ENCODE measurements at regions not wholly inside any gene's neighbourhood (a gene's known extent, or its start where the extent isn't known, plus 50 kb on each side); places are given as distances from the start of the nearest gene placed in this dataset.

DNA sequence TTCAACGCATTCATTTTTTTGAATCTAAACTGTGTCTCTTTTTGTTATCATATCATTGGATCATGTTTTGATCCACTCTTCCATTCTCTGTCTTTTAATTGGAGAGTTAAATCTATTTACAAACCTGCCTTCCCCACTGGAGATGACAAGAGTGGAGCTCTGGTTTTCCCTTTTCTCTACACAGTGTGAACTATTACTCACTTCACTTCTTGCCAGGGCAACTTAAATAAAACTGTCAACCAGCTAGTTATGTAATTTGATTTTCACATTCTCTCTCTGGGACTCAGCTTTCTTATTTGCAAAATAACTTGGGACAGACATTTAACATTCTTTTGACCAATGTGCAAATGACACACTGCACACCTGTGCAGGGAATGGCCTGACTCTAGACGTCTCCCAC is 230.8 kb upstream of the CST7 start:
- H3K4me3 ChIP-seq (ENCODE audit: low read depth, low read length): no peak overlapping the region
- TF ChIP-seq CTCF (IDR thresholded peaks at IDR 0.05; ENCODE audit: control insufficient read depth, extremely low read depth, insufficient read depth): no peak
- no peak for DNase-seq (ENCODE audit: low read depth)

DNA sequence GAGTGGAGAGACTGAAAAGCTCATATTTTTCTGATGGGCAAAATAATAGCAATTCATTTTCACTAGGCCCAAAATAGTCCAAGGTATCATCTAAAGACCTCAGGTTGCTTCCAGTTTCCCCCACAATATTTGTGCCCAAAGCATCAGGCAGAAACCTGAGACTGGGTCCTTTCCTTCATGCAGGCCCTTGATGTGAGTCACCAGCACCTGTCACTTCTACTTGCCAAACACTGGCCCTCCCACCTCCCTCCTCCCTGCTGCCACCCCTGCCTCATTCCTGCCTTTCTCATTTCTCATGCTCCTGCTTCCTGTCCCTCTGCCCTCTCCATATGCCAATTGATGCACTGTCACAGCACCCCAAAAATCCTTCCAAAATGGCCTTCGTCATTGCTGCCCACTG is 230.4 kb upstream of the CST7 start:
- H3K4me3 ChIP-seq (ENCODE audit: low read depth, low read length): no peak overlapping the region
- DNase-seq (ENCODE audit: low read depth): no peak
- no peak for TF ChIP-seq CTCF (IDR thresholded peaks at IDR 0.05; ENCODE audit: control insufficient read depth, extremely low read depth, insufficient read depth)

DNA sequence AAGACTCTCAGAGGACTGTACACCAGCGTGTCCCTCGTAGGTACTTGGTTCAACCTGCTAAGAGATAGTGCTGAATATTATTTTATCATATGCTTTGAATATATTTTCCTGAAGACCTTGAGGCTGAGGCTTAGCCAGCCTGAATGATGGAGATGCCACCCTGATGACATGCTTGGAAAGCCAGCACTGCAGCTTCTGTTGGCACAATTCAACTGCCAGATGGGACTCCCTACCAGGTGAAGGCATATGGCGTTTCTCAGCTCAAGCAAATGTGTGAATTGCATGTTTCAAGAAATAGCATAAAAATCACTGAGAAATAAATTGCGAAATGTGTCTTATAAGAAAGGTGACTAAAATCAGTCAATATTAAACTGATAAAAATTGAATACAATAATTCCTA is 228.1 kb upstream of the CST7 start:
- no peak overlapping the region for H3K4me3 ChIP-seq (ENCODE audit: low read depth, low read length)
- TF ChIP-seq CTCF (IDR thresholded peaks at IDR 0.05; ENCODE audit: control insufficient read depth, extremely low read depth, insufficient read depth): no peak
- no peak for DNase-seq (ENCODE audit: low read depth)

GRCh38 chr20:24721891-24722568 is 227.0 kb upstream of the CST7 start:
- no peak for DNase-seq (ENCODE audit: low read depth)
- no peak overlapping the region for H3K4me3 ChIP-seq (ENCODE audit: low read depth, low read length)
- no peak for TF ChIP-seq CTCF (IDR thresholded peaks at IDR 0.05; ENCODE audit: control insufficient read depth, extremely low read depth, insufficient read depth)

GRCh38 chr20:24722586-24722985 is 226.5 kb upstream of the CST7 start:
- no peak for TF ChIP-seq CTCF (IDR thresholded peaks at IDR 0.05; ENCODE audit: control insufficient read depth, extremely low read depth, insufficient read depth)
- no peak overlapping the region for H3K4me3 ChIP-seq (ENCODE audit: low read depth, low read length)
- no peak for DNase-seq (ENCODE audit: low read depth)

DNA sequence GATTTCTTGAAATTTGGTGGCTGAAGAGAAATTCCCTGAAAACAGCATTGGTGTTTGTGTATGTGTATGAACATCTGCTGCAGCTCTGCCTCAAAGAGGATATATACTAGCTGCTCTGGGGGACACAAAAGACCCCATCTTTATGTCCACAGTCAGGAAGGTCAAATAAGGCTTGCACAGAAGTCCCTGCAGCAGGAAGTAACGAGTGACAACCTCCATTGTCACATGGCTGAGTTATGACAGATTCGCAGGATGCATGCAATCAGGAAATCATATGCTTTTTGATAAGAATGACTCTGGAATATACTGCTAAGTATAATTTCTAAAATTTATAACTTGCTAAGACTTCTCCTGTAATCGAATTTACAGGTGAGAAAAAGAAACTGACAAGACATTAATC is 225.9 kb upstream of the CST7 start:
- DNase-seq (ENCODE audit: low read depth): no peak
- H3K4me3 ChIP-seq (ENCODE audit: low read depth, low read length): no peak overlapping the region
- TF ChIP-seq CTCF (IDR thresholded peaks at IDR 0.05; ENCODE audit: control insufficient read depth, extremely low read depth, insufficient read depth): no peak
